ENCODE measurements at regions not wholly inside any gene's neighbourhood (a gene's known extent, or its start where the extent isn't known, plus 50 kb on each side); places are given as distances from the start of the nearest gene placed in this dataset.

GRCh38 chr4:123898946-123899666 lies 502.5 kb downstream of the SPRY1 start:
- DNase-seq (no peak), ATAC-seq (ENCODE audit: poor library complexity) (no peak)
- intact Hi-C loops (cut with DNase I), result no loop called here

DNA sequence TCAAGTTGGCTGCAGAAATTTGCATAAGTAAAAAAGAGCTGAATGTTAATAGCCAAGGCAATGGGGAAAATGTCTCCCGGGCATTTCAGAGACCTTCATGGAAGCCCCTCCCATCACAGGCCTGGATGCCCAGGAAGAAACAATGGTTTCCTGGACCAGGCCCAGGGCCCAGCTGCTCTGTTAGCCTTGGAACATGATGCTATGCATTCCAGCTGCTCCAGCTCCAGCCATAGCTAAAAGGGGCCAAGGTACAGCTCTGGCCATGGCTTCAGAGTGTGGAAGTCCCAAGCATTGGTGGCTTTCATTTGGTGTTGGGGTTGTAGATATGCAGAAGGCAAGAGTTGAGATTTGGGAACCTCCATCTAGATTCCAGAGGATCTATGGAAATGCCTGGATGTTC lies 508.3 kb downstream of the SPRY1 start:
- no peak for DNase-seq
- intact Hi-C loops (cut with DNase I), result no loop called here

DNA sequence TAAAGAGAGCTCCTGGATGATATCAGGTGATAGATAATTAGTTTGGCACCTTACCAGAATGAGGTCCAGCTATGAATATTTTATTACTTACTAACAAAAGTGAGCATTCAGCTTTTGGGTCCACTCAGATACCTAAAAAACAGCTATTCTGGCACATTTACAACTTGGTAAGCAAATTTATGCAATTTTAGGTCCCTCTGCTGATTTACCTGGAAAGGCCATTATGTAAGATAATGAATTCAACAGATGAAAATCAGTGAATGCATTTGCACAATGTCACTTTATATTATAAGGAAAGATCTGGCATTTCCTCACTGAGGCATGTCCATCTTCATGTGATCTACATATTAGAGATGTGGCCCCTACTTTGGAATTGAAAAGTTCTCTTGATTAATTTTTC lies 517.0 kb downstream of the SPRY1 start:
- ATAC-seq (ENCODE audit: poor library complexity) (no peak), DNase-seq (no peak)
- intact Hi-C loops (cut with DNase I), result no loop called here

More for the DNA sequence above, 508.3 kb downstream of the SPRY1 start:
- no peak for ATAC-seq (ENCODE audit: poor library complexity)

DNA sequence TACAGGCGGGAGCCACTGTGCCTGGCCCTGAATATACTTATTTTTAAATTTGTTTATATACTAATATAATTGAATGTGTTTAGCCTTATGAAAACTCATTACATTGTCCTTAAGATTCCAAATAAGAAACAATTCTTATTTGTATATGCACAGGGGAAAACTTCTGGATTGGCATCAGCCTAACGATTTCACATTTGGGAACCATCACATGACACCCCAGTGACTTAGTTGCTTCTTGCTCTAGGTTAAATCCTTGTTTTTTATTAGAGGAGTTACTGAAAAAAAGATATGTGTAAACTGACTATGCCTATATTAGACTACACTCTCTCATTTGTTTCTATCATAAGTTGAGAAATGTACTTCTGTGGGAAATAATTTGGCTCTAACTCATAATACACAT lies 520.2 kb downstream of the SPRY1 start:
- no peak for ATAC-seq (ENCODE audit: poor library complexity)
- intact Hi-C loops (cut with DNase I), result no loop called here

GRCh38 chr4:123919576-123920098 lies 523.0 kb downstream of the SPRY1 start:
- intact Hi-C loops (cut with DNase I), result no loop called here
- ATAC-seq (ENCODE audit: poor library complexity) (no peak), DNase-seq (no peak)

More for the DNA sequence above, 520.2 kb downstream of the SPRY1 start:
- no peak for DNase-seq

GRCh38 chr4:123921339-123921738 lies 524.7 kb downstream of the SPRY1 start:
- intact Hi-C loops (cut with DNase I), result no loop called here
- DNase-seq, result no peak
- peak; percentile 34 for ATAC-seq (ENCODE audit: poor library complexity)

DNA sequence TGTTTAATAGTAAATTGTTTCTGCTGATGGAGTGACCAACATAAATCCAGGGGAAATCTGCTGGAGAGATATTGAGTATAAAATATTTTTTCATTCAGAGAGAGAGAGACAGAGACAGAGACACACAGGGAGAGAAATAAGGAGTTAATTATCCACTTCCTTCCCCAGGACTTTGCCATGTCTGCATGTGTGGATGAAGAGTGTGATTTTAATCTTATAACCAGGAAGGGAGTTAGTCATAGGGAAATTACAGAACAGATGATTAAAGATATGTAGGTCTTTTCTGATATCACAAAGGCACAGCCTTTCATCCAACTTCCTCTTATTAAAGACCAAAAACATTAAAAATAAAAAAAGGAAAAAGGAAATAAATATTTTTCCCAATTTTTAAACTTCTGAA lies 526.3 kb downstream of the SPRY1 start:
- intact Hi-C loops (cut with DNase I), result no loop called here
- no peak for DNase-seq
- no peak for ATAC-seq (ENCODE audit: poor library complexity)

DNA sequence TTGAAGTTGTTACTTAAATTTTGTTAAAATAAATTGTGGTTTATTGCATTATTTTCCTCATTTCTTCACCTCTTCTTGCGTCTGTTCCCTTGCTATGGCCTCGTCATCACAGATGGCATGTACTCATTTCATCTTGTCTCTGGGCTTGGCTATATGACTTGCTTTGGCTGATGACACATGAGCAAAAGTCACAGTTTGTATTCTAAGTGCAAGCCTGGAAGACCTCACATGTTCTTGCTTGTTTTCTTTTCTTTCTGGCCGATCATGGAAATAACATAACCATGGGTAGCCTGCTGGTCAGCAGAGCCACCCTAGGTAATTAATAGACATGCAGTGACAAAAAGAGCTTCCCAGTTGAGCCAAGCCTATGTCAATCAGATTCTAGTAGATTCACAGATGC lies 527.9 kb downstream of the SPRY1 start:
- DNase-seq (no peak), ATAC-seq (ENCODE audit: poor library complexity) (no peak)
- intact Hi-C loops (cut with DNase I), result no loop called here

- ATAC-seq (ENCODE audit: poor library complexity), result no peak
- intact Hi-C loops (cut with DNase I), result no loop called here
- DNase-seq, result no peak
Observed at GRCh38 chr4:123929565-123929964, 533.0 kb downstream of the SPRY1 start.

DNA sequence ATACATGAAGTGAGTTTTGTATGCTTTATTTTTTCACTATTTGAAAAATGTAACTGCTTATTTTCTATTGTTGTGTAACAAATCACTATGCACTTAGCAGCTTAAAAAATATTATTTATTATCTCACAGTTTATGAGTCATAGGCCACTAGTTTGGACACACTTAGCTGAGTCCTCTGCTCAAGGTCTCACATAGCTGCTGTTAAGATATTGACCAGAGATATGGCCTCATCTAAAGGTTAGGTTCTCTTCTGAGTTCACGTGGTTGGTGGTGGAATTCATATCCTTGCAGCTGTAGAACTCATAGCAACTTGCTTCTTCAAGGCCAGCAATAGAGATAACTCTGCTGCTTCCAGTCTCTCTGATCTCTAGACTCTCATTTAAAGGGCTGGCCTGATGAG lies 534.4 kb downstream of the SPRY1 start:
- DNase-seq, result no peak
- intact Hi-C loops (cut with DNase I), result no loop called here
- no peak for ATAC-seq (ENCODE audit: poor library complexity)

DNA sequence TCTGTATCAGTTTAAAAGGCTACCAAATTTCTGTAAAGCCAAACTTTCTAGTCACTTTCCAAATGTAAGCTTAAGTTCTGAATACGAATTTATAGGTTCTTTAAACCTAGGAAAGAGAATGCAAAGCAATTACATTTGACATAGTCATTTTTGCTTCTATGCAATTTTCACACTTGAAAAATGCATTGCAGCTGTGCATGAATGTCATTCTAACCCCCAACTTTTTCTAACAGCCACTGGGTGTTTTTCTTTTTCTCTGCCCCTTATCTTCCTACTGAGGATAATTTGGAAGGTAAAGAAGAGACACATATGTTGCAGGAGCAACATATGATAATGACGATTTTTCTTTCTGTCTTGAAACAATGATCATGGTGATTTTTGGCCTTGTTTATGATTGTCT lies 537.5 kb downstream of the SPRY1 start:
- no peak for ATAC-seq (ENCODE audit: poor library complexity)
- DNase-seq, result no peak
- intact Hi-C loops (cut with DNase I), result no loop called here

DNA sequence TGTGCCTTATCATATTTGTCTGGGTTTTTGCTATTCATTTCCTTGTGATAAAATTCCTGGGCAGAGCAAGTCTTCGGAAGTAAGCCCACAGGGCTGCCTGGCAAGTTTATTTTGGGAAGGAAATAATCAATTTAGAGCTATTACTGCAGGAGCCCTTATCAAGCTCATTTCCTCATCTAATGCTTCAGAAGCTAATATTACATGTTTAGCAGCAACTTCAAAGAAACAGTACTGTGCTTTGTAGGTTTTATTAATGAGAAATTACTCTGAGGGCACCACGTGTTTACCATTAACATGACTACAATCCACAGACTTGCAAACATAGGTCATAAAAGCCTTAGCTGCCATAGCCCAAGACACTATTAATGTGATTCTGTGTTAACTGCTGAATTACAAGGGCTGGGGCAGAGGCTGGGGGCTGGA lies 540.0 kb downstream of the SPRY1 start:
- DNase-seq (no peak), ATAC-seq (ENCODE audit: poor library complexity) (no peak)
- intact Hi-C loops (cut with DNase I), result no loop called here

DNA sequence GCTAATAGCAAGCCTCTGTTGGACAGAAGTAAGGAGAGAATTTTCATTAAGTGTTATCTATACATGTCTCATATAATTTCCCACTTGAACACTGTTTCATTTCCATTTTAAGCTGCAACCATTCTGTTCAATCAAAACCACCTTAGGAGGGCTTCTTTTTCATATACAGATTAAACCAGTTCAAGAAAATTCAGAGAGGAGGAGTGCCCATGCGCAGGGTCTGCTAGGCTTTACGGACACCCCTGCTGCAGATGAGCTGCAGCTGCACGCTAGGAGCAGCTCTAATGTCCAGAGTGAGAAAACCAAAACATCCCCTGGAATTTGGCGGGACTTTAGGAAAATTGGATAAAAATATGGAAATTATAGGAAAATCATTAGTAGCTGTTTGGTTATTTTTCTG lies 541.0 kb downstream of the SPRY1 start:
- DNase-seq, result no peak
- ATAC-seq (ENCODE audit: poor library complexity), result peak; percentile 49
- intact Hi-C loops (cut with DNase I), result no loop called here

GRCh38 chr4:123939621-123940020 lies 543.0 kb downstream of the SPRY1 start:
- no peak for ATAC-seq (ENCODE audit: poor library complexity)

GRCh38 chr4:123940604-123941003 lies 544.0 kb downstream of the SPRY1 start:
- intact Hi-C loops (cut with DNase I), result no loop called here
- ATAC-seq (ENCODE audit: poor library complexity) (no peak), DNase-seq (no peak)

More at GRCh38 chr4:123939621-123940020, 543.0 kb downstream of the SPRY1 start:
- DNase-seq, result no peak
- intact Hi-C loops (cut with DNase I), result no loop called here

GRCh38 chr4:123941306-123941705 lies 544.7 kb downstream of the SPRY1 start:
- DNase-seq (no peak), ATAC-seq (ENCODE audit: poor library complexity) (no peak)
- intact Hi-C loops (cut with DNase I), result no loop called here

GRCh38 chr4:123943976-123944375 lies 547.4 kb downstream of the SPRY1 start:
- DNase-seq (no peak), ATAC-seq (ENCODE audit: poor library complexity) (no peak)
- intact Hi-C loops (cut with DNase I), result no loop called here

DNA sequence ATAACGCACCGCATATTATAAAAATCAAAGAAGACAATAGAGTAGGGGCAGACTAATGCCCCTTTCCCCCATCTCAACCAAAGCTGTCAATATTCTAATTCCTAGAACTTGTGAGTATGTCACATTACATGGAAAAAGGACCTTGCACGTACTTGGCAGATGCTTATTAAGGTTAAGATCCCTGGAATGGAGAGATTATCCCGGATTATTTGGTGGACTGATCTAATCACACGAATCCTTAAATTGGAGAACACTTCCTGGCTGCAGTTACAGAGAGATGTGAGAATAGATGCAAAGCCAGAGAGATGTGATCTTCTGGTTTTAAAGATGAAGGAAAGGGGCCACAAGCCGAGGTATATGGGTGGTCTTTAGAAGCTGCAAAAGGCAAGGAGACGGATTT lies 548.7 kb downstream of the SPRY1 start:
- no peak for ATAC-seq (ENCODE audit: poor library complexity)
- no peak for DNase-seq
- intact Hi-C loops (cut with DNase I), result no loop called here

- no peak for DNase-seq
- intact Hi-C loops (cut with DNase I), result no loop called here
- ATAC-seq (ENCODE audit: poor library complexity), result no peak
Observed at GRCh38 chr4:123950530-123950929, 553.9 kb downstream of the SPRY1 start.

- ATAC-seq (ENCODE audit: poor library complexity) (no peak), DNase-seq (no peak)
- intact Hi-C loops (cut with DNase I), result no loop called here
Observed at GRCh38 chr4:123952530-123953274, 556.1 kb downstream of the SPRY1 start.

Measured in Right ventricle myocardium superior (tissue), 1 donor.